HCT116 (cell line): ENCODE measurements at regions not wholly inside any gene's neighbourhood (a gene's known extent, or its start where the extent isn't known, plus 50 kb on each side); places are given as distances from the start of the nearest gene placed in this dataset.

ENCODE experiments used
- ATAC-seq: fragments of 200-7000 bp; cut with Tn5 transposase; 2 replicates; pipeline ENCODE4 v1.9.1; 2020; ENCODE audit warnings: mild to moderate bottlenecking, moderate library complexity
- BruUV-seq: library from RNA; stranded (reverse); fragments of 400-500 nt; replicated peaks from 2 replicates; lab custom pipeline; 2021; lab: Mats Ljungman, UMichigan
- CTCF ChIA-PET: fragments of 300-600 bp; sonication (Branson Sonifier 250); formaldehyde crosslinking; loops from one replicate; lab custom pipeline; 2021; ENCODE audit warnings: antibody characterized with exemption; lab: Charles Lee
- POLR2A ChIA-PET: fragments of 300-600, 350-600 bp; sonication (Branson Sonifier 250); formaldehyde crosslinking; loops from one replicate; lab custom pipeline; 2021; ENCODE audit warnings: antibody characterized with exemption; lab: Charles Lee
- RAD21 ChIA-PET, 2 experiments: fragments of 300-600 bp; sonication (Branson Sonifier 250); formaldehyde crosslinking; loops; one replicate each; lab custom pipeline; 2023; ENCODE audit warnings: low total read pairs in 2 of 2; ENCODE audit not compliant: uncharacterized antibody in 2 of 2, unreplicated experiment in 2 of 2, low non-redundant PET in 1 of 2; lab: Charles Lee
- DNase-seq: peaks from one replicate; pipeline ENCODE4 v3.0.0-alpha.2; 2010; ENCODE audit warnings: low read depth, low spot score
- H2AFZ ChIP-seq: fragments of 200-600 bp; shearing (Covaris generic), sonication (generic); 2 replicates; pipeline ENCODE4 v1.6.1; 2017; ENCODE audit warnings: low read depth, mixed run types, mixed read lengths, antibody characterized with exemption, low read length; ENCODE audit not compliant: poor library complexity, severe bottlenecking
- H3K27ac ChIP-seq: 2 replicates; pipeline ENCODE4 v1.5.1; 2012; ENCODE audit warnings: low read depth, low read length
- H3K27me3 ChIP-seq: fragments of 200-600 bp; sonication (generic); 2 replicates; pipeline ENCODE4 v1.6.1; 2016; ENCODE audit warnings: mixed run types, low read length, mixed read lengths; ENCODE audit not compliant: insufficient read depth
- H3K36me3 ChIP-seq, 2 experiments: fragments of 200-500 bp in 1 of 2; fragments of 200-600 bp in 1 of 2; sonication (Bioruptor generic) in 1 of 2; sonication (generic) in 1 of 2; 2 replicates each; pipeline versions ENCODE4 v1.5.1 to v1.6.1; 2014 to 2016; ENCODE audit warnings: low read length in 2 of 2, inconsistent platforms in 1 of 2, mixed read lengths in 1 of 2, mixed run types in 1 of 2; ENCODE audit not compliant: insufficient read depth in 2 of 2, control insufficient read depth in 1 of 2
- H3K4me1 ChIP-seq, 2 experiments: fragments of 200-600 bp in 1 of 2; sonication (generic) in 1 of 2; 2 replicates each; pipeline versions ENCODE4 v1.5.1 to v1.6.1; 2012 to 2017; ENCODE audit warnings: low read length in 2 of 2, inconsistent platforms in 1 of 2, mild to moderate bottlenecking in 1 of 2, mixed read lengths in 1 of 2, mixed run types in 1 of 2, moderate library complexity in 1 of 2; ENCODE audit not compliant: insufficient read depth in 2 of 2, control insufficient read depth in 1 of 2
- H3K4me2 ChIP-seq: fragments of 200-600 bp; sonication (generic); 2 replicates; pipeline ENCODE4 v1.6.1; 2017; ENCODE audit warnings: mixed run types, low read length, mixed read lengths
- H3K4me3 ChIP-seq, 2 experiments: fragments of 200-600 bp in 1 of 2; sonication (generic) in 1 of 2; replicated peaks in 1 of 2; 2 replicates each; pipeline ENCODE4 v1.5.1; 2011 to 2016; ENCODE audit warnings: low read length in 2 of 2, control low read depth in 1 of 2, low read depth in 1 of 2, mild to moderate bottlenecking in 1 of 2, mixed read lengths in 1 of 2, mixed run types in 1 of 2
- H3K79me2 ChIP-seq: fragments of 200-600 bp; sonication (generic); 2 replicates; pipeline ENCODE4 v1.6.1; 2017; ENCODE audit warnings: mild to moderate bottlenecking, mixed run types, low read length, moderate library complexity, mixed read lengths; ENCODE audit not compliant: insufficient read depth
- H3K9ac ChIP-seq: fragments of 200-600 bp; sonication (generic); 2 replicates; pipeline ENCODE4 v1.6.1; 2016; ENCODE audit warnings: low read length, mixed read lengths
- H3K9me2 ChIP-seq: fragments of 200-600 bp; sonication (generic), shearing (Covaris generic); 2 replicates; pipeline ENCODE4 v1.6.1; 2017; ENCODE audit warnings: mixed run types, mild to moderate bottlenecking, moderate library complexity; ENCODE audit not compliant: insufficient read depth
- H3K9me3 ChIP-seq, 2 experiments: fragments of 200-500 bp in 1 of 2; fragments of 200-600 bp in 1 of 2; sonication (Bioruptor generic) in 1 of 2; sonication (generic) in 1 of 2; 2 replicates each; pipeline ENCODE4 v1.6.1; 2014 to 2017; ENCODE audit warnings: low read length in 2 of 2, mixed read lengths in 2 of 2, inconsistent platforms in 1 of 2, low read depth in 1 of 2, mild to moderate bottlenecking in 1 of 2, mixed run types in 1 of 2, moderate library complexity in 1 of 2; ENCODE audit not compliant: control insufficient read depth in 1 of 2, insufficient read depth in 1 of 2
- H4K20me1 ChIP-seq: fragments of 200-600 bp; sonication (generic), shearing (Covaris generic); 2 replicates; pipeline ENCODE4 v1.6.1; 2017; ENCODE audit warnings: mixed run types, mild to moderate bottlenecking, moderate library complexity; ENCODE audit not compliant: insufficient read depth
- ATF3 ChIP-seq: IDR thresholded peaks from 2 replicates; pipeline ENCODE4 v1.6.1; 2012
- CBX3 ChIP-seq: IDR thresholded peaks from 2 replicates; pipeline ENCODE4 v1.6.1; 2012; ENCODE audit warnings: low read depth
- EGR1 ChIP-seq: IDR thresholded peaks from 2 replicates; pipeline ENCODE4 v1.6.1; 2012; ENCODE audit warnings: low read depth
- EZH2phosphoT487 ChIP-seq: fragments of 200-600 bp; IDR thresholded peaks from 2 replicates; pipeline ENCODE4 v1.6.1; 2018; ENCODE audit warnings: antibody characterized with exemption, borderline replicate concordance
- FOSL1 ChIP-seq: IDR thresholded peaks from 2 replicates; pipeline ENCODE4 v1.6.1; 2012; ENCODE audit warnings: low read depth
- JUND ChIP-seq: IDR thresholded peaks from 2 replicates; pipeline ENCODE4 v1.6.1; 2012
- MAX ChIP-seq: IDR thresholded peaks from 2 replicates; pipeline ENCODE4 v1.6.1; 2012
- POLR2A ChIP-seq: IDR thresholded peaks from 2 replicates; pipeline ENCODE4 v1.7.0; 2011; ENCODE audit warnings: borderline replicate concordance; ENCODE audit not compliant: insufficient read depth, insufficient read length; ENCODE audit errors: extremely low read depth
- POLR2AphosphoS5 ChIP-seq: IDR thresholded peaks from 2 replicates; pipeline ENCODE4 v1.6.1; 2011; ENCODE audit warnings: mild to moderate bottlenecking, low read depth, low read length, moderate library complexity
- RAD21 ChIP-seq: IDR thresholded peaks from 2 replicates; pipeline ENCODE4 v1.6.1; 2012; ENCODE audit warnings: low read depth, mild to moderate bottlenecking
- REST ChIP-seq: IDR thresholded peaks from 2 replicates; pipeline ENCODE4 v1.6.1; 2012; ENCODE audit warnings: low read depth
- SIN3A ChIP-seq: IDR thresholded peaks from 2 replicates; pipeline ENCODE4 v1.6.1; 2012; ENCODE audit warnings: low read depth
- SP1 ChIP-seq: IDR thresholded peaks from 2 replicates; pipeline ENCODE4 v1.6.1; 2012; ENCODE audit warnings: low read depth
- TCF7L2 ChIP-seq: IDR thresholded peaks from 2 replicates; pipeline ENCODE4 v1.7.0; 2011; ENCODE audit warnings: borderline replicate concordance, inconsistent platforms; ENCODE audit not compliant: insufficient read depth, insufficient read length; ENCODE audit errors: extremely low read depth
- YY1 ChIP-seq: IDR thresholded peaks from 2 replicates; pipeline ENCODE4 v1.6.1; 2011; ENCODE audit warnings: low read length, low read depth, moderate library complexity, mild to moderate bottlenecking; ENCODE audit not compliant: insufficient replicate concordance; ENCODE audit errors: extremely low read depth
- ZBTB33 ChIP-seq: IDR thresholded peaks from 2 replicates; pipeline ENCODE4 v1.6.1; 2011; ENCODE audit warnings: mild to moderate bottlenecking, low read length, moderate library complexity; ENCODE audit not compliant: insufficient replicate concordance; ENCODE audit errors: extremely low read depth
- ZFX ChIP-seq: fragments of 450-650 bp; IDR thresholded peaks from 2 replicates; pipeline ENCODE4 v1.6.1; 2017
- intact Hi-C: fragments of 100-400 bp; cut with micrococcal nuclease; formaldehyde crosslinking; loops from 2 replicates; pipeline ENCODE4 v1.10.0; 2022

GRCh38 chr15:69715210-69715609, 262.6 kb downstream of the RPLP1 start (continued):
- TF ChIP-seq REST (no peak), SP1 (no peak), YY1 (no peak), FOSL1 (no peak)

- Histone ChIP-seq H3K4me1 (no peaks in the 10 kb centered on the region), H3K36me3 (no peaks in the 10 kb centered on the region)
- BruUV-seq, result no TSS peak
- TF ChIP-seq POLR2A (no peak), POLR2AphosphoS5 (no peak), RAD21 (no peak), TCF7L2 (no peak), MAX (no peak), ZBTB33 (no peak), FOSL1 (no peak), JUND (no peak), ZFX (no peak), REST (no peak), EGR1 (no peak), CBX3 (no peak), ATF3 (no peak), SIN3A (no peak), EZH2phosphoT487 (no peak)
- TF ChIP-seq, all 23 proteins: peak for 0
- no peaks in the 10 kb centered on the region for H3K9me2 ChIP-seq
- H3K4me3 ChIP-seq, result no peak overlapping the region
- intact Hi-C loops, result no loop called here
- DNase-seq, result no peak
- no peaks in the 10 kb centered on the region for H3K9me3 ChIP-seq
- no peak for ATAC-seq
- H3K4me2 ChIP-seq, result no peak overlapping the region
- ChIA-PET POLR2A (no interaction called here), RAD21 (no interaction called here), CTCF (no interaction called here)
- no peaks in the 10 kb centered on the region for H4K20me1 ChIP-seq
- H3K27me3 ChIP-seq, result peaks cover 5% of the 10 kb centered on the region; the same call in 1 of the 2 replicates
- no peak overlapping the region for H2AFZ ChIP-seq
- H3K27ac ChIP-seq, result no peak overlapping the region
- no peak overlapping the region for H3K9ac ChIP-seq
- H3K79me2 ChIP-seq, result no peaks in the 10 kb centered on the region
Measured at GRCh38 chr15:69718436-69718835, 265.8 kb downstream of the RPLP1 start.
